ENCODE measurements at regions not wholly inside any gene's neighbourhood (a gene's known extent, or its start where the extent isn't known, plus 50 kb on each side); places are given as distances from the start of the nearest gene placed in this dataset.
"Not testable (repeated sequence)": the region's sequence is repeated elsewhere in the genome, so short reads cannot be mapped to it uniquely, and the experiment has no call there.

DNA sequence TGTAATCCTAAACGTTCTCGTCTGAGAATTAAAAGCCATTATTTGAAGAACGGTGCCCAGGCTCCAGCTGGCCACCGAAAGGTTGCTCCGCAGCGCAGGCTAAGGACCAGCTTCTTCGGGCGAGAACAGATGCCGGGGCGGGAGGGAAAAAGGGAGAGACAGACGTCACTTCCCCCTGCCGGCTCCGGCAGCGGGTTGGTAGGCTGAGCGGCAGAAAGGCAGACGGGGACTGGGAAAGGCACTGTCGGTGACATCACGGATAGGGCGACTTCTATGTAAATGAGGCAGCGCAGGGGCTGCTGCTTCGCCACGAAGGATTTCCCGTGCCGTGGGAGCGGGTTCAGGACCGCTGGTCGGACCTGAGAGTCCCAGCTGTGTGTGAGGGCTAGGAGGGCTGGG, 147.5 kb upstream of the NOTCH2NLA start:
- not testable (repeated sequence) for H3K4me1 Mint-ChIP-seq (ENCODE audit: low read depth); H3K27me3 Mint-ChIP-seq (ENCODE audit: low read depth); H3K9me3 Mint-ChIP-seq; H3K36me3 Mint-ChIP-seq (ENCODE audit: insufficient read depth)
- DNase-seq: peak; percentile 72
- peak overlapping the region; percentile 79 for H3K4me3 Mint-ChIP-seq
- peak; percentile 53 to 57 for ATAC-seq

- H3K27me3 Mint-ChIP-seq (ENCODE audit: low read depth); DNase-seq; H3K9me3 Mint-ChIP-seq; ATAC-seq; H3K36me3 Mint-ChIP-seq (ENCODE audit: insufficient read depth); H3K4me1 Mint-ChIP-seq (ENCODE audit: low read depth): not testable (repeated sequence)
- H3K4me3 Mint-ChIP-seq: peak overlapping the region; percentile 54
Measured at GRCh38 chr1:146375108-146375507, 146.3 kb upstream of the NOTCH2NLA start.

- ATAC-seq; H3K36me3 Mint-ChIP-seq (ENCODE audit: insufficient read depth); H3K9me3 Mint-ChIP-seq; H3K4me1 Mint-ChIP-seq (ENCODE audit: low read depth); H3K27me3 Mint-ChIP-seq (ENCODE audit: low read depth): not testable (repeated sequence)
- peak overlapping the region; percentile 81 for H3K4me3 Mint-ChIP-seq
- DNase-seq: peak; percentile 30
Measured at GRCh38 chr1:146369940-146370339, 141.1 kb upstream of the NOTCH2NLA start.

DNA sequence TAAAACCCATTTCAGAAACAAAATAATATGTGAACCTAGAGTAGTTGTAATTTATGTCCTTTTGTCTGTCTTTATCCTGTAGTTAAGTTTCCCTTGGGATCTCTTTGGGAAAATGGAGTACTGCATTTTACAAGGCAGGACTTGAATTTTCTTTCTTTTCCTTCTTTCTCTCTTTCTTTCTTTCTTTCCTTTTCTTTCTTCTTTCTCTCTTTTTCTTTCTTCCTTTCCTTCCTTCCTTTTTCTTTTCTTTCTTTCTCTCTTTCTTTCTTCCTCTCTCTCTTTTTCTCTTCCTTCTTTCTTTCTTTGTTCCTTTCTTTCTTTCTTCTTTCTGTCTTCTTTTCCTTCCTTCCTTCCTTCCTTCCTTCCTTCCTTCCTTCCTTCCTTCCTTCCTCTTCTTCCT, 126.6 kb upstream of the NOTCH2NLA start:
- not testable (repeated sequence) for H3K4me3 Mint-ChIP-seq; H3K36me3 Mint-ChIP-seq (ENCODE audit: insufficient read depth); ATAC-seq

DNA sequence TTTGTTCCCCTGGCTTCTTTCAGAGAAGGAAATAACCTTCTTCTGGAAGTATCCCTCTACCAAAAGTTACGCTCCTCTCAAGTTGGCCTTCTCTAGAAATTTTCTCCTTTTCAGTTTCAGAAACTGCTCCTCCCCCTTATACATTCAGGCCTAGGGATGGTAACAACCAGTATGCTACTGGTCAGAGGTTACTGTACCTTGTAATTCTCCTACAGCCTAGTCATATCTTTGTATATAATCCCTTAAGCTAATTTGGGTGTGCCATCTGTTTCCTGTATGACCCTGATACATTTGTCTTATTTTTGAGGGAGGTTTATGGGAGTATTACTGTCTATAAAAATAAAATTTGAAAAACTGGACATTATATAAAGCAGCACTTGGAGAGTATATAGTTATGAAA, 98.0 kb upstream of the NOTCH2NLA start:
- H3K4me1 Mint-ChIP-seq (ENCODE audit: low read depth); H3K4me3 Mint-ChIP-seq; H3K27me3 Mint-ChIP-seq (ENCODE audit: low read depth); ATAC-seq; H3K36me3 Mint-ChIP-seq (ENCODE audit: insufficient read depth); H3K9me3 Mint-ChIP-seq; DNase-seq: not testable (repeated sequence)

More for the DNA sequence above, 126.6 kb upstream of the NOTCH2NLA start:
- H3K9me3 Mint-ChIP-seq; H3K4me1 Mint-ChIP-seq (ENCODE audit: low read depth); H3K27me3 Mint-ChIP-seq (ENCODE audit: low read depth); DNase-seq: not testable (repeated sequence)

GRCh38 chr1:146324463-146324862, 95.6 kb upstream of the NOTCH2NLA start:
- not testable (repeated sequence) for H3K27me3 Mint-ChIP-seq (ENCODE audit: low read depth); H3K36me3 Mint-ChIP-seq (ENCODE audit: insufficient read depth); H3K4me1 Mint-ChIP-seq (ENCODE audit: low read depth); H3K9me3 Mint-ChIP-seq; DNase-seq; H3K4me3 Mint-ChIP-seq; ATAC-seq

DNA sequence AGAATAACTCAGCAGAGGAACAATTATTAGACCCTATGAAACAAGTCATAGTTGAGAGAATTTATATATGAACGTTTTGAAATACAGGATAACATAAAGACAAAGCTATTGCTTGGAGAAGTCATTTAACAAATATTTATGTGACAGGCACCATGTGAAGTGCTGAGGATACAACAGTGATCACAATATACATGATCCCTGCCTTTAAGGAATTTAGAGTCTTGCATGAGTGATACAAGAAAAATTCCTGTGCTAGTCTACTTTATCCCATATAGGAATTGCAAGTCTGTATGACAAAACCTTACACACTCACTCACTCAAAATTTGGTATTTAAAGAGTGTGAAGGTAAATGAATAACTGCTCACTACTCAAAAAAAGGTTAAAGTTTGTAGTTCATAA, 94.5 kb upstream of the NOTCH2NLA start:
- not testable (repeated sequence) for H3K36me3 Mint-ChIP-seq (ENCODE audit: insufficient read depth); ATAC-seq; H3K4me1 Mint-ChIP-seq (ENCODE audit: low read depth); H3K9me3 Mint-ChIP-seq; DNase-seq; H3K27me3 Mint-ChIP-seq (ENCODE audit: low read depth); H3K4me3 Mint-ChIP-seq

GRCh38 chr1:146322893-146323292, 94.1 kb upstream of the NOTCH2NLA start:
- not testable (repeated sequence) for H3K4me1 Mint-ChIP-seq (ENCODE audit: low read depth); DNase-seq; H3K27me3 Mint-ChIP-seq (ENCODE audit: low read depth); H3K4me3 Mint-ChIP-seq; H3K36me3 Mint-ChIP-seq (ENCODE audit: insufficient read depth); H3K9me3 Mint-ChIP-seq; ATAC-seq

DNA sequence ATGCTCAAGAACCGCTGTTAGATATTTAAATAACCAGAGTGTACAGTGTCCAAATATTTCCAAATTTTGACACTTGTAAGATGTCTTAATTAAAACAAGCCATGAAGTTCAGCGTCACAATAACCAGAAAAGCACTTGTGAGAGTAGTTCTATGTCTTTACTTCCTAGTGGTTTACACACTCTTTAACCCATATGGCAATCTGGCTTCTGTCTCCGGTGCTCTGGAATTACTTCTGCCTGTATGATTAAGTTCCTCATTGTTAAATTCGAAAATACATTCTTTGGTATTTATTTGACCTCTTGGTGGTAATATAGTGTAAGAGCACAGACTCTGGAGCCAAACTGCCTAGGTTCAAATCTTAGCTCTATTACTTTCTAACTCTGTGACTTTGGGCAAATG, 89.9 kb upstream of the NOTCH2NLA start:
- H3K4me3 Mint-ChIP-seq; H3K4me1 Mint-ChIP-seq (ENCODE audit: low read depth); H3K27me3 Mint-ChIP-seq (ENCODE audit: low read depth); DNase-seq; ATAC-seq; H3K9me3 Mint-ChIP-seq; H3K36me3 Mint-ChIP-seq (ENCODE audit: insufficient read depth): not testable (repeated sequence)

DNA sequence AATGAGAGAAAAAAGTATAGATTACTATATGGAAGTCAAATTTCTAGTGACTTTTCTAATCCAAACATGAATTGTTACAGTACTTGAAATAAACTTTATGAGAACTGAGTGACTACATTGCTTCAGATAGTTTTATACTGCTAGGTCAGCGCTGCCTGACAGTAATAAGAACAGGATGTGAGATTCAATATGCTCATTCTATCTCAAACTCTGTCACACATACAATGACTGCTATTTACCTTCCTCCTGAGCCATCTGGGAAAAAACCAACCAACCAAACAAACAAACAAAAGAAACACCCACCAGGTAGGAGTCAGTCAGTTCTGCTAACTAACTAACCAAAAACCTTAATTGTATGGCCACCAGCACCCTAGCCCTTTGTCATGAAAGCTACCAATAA, 89.0 kb upstream of the NOTCH2NLA start:
- not testable (repeated sequence) for H3K27me3 Mint-ChIP-seq (ENCODE audit: low read depth); ATAC-seq

DNA sequence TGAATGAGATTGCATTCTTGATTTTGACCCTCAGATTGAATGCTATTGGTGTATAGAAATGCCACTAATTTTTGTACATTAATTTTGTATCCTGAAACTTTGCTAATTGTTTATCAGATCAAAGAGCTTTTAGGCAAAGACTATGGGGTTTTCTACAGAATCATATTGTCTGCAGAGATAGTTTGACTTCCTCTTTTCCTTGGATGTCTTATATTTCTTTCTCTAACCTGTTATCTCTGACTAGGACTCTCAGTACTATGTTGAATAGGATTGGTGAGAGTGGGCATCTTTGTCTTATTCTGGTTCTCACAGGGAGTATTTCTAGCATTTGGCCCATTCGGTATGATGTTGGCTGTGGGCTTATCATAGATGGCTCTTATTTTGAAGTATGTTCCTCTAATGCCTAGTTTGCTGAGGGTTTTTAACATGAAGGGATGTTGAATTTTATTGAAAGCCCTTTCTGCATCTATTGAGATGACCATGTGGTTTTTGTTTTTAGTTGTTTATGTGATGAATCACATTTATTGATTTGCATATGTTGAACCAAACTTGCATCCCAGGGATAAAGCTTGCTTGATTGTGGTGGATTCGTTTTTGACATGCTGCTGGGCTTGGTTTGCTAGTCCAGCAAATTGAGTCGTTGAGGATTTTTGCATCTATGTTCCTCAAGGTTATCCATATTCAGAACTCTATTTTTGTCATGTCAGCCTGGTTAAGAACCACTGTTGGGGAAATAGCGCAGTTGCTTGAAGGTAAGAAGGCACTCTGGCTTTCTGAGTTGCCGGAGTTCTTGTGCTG, 85.8 kb upstream of the NOTCH2NLA start:
- not testable (repeated sequence) for H3K36me3 Mint-ChIP-seq (ENCODE audit: insufficient read depth); DNase-seq; H3K9me3 Mint-ChIP-seq; ATAC-seq; H3K4me3 Mint-ChIP-seq; H3K27me3 Mint-ChIP-seq (ENCODE audit: low read depth); H3K4me1 Mint-ChIP-seq (ENCODE audit: low read depth)

More for the DNA sequence above, 89.0 kb upstream of the NOTCH2NLA start:
- not testable (repeated sequence) for DNase-seq; H3K4me1 Mint-ChIP-seq (ENCODE audit: low read depth); H3K9me3 Mint-ChIP-seq; H3K4me3 Mint-ChIP-seq; H3K36me3 Mint-ChIP-seq (ENCODE audit: insufficient read depth)

- DNase-seq; H3K4me1 Mint-ChIP-seq (ENCODE audit: low read depth); H3K36me3 Mint-ChIP-seq (ENCODE audit: insufficient read depth); H3K27me3 Mint-ChIP-seq (ENCODE audit: low read depth); ATAC-seq; H3K4me3 Mint-ChIP-seq; H3K9me3 Mint-ChIP-seq: not testable (repeated sequence)
Measured at GRCh38 chr1:146310579-146310978, 81.8 kb upstream of the NOTCH2NLA start.

GRCh38 chr1:146309427-146309826, 80.6 kb upstream of the NOTCH2NLA start:
- not testable (repeated sequence) for H3K9me3 Mint-ChIP-seq; ATAC-seq; H3K4me1 Mint-ChIP-seq (ENCODE audit: low read depth); DNase-seq; H3K27me3 Mint-ChIP-seq (ENCODE audit: low read depth); H3K36me3 Mint-ChIP-seq (ENCODE audit: insufficient read depth); H3K4me3 Mint-ChIP-seq

DNA sequence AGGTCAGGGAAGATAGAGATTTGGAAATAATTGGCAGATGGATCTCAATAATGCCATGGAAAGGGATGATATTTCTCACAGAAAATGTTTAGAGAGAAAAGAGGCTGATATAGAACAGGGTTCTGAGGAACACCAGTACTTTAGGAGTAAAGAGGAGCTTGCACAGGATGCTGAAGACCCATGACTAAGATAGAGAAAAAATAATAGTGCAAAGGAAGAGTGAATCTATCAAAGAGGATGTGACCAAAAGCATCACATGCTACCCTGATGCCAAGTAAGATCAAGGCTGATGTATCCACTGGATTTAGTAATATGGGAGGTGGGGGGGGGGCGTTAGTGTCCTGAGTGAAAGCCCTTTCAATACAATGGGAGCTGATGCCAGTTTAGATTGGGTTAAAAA, 80.1 kb upstream of the NOTCH2NLA start:
- ATAC-seq: peak in 1 of 2 donors; percentile 46
- not testable (repeated sequence) for DNase-seq; H3K27me3 Mint-ChIP-seq (ENCODE audit: low read depth); H3K4me1 Mint-ChIP-seq (ENCODE audit: low read depth); H3K4me3 Mint-ChIP-seq; H3K36me3 Mint-ChIP-seq (ENCODE audit: insufficient read depth); H3K9me3 Mint-ChIP-seq

GRCh38 chr1:146308152-146308551, 79.3 kb upstream of the NOTCH2NLA start:
- not testable (repeated sequence) for H3K4me3 Mint-ChIP-seq; H3K36me3 Mint-ChIP-seq (ENCODE audit: insufficient read depth); H3K9me3 Mint-ChIP-seq; ATAC-seq; H3K27me3 Mint-ChIP-seq (ENCODE audit: low read depth); DNase-seq; H3K4me1 Mint-ChIP-seq (ENCODE audit: low read depth)

Data from activated T-cell treated with anti-CD3 and anti-CD28 coated beads, Interleukin-2, amount 50 U/mL, for 4 hours (primary cell).